K562 (cell line): ENCODE measurements at regions not wholly inside any gene's neighbourhood (a gene's known extent, or its start where the extent isn't known, plus 50 kb on each side); places are given as distances from the start of the nearest gene placed in this dataset.

Experiments used
- CBX1 ChIP-seq: sonication (generic); IDR thresholded peaks from 2 replicates; pipeline ENCODE4 v1.6.1; 2016; ENCODE audit warnings: antibody characterized with exemption, low read depth, mild to moderate bottlenecking
- MAFG ChIP-seq: fragments of 450-650 bp; conservative IDR thresholded peaks from 2 replicates; pipeline ENCODE4 v1.6.1; 2016; ENCODE audit warnings: missing genetic modification characterization, missing compliant biosample characterization
- SMC3 ChIP-seq: conservative IDR thresholded peaks from 2 replicates; pipeline ENCODE4 v1.6.1; 2011; ENCODE audit warnings: low read depth, low read length, improper control_type of control experiment; ENCODE audit not compliant: insufficient read depth
- ZKSCAN8 ChIP-seq: fragments of 200-800 bp; sonication (Bioruptor generic); IDR thresholded peaks from 2 replicates; pipeline ENCODE4 v1.6.1; 2016; ENCODE audit warnings: missing genetic modification characterization, missing compliant biosample characterization
- TF ChIP-seq, protein P1 (sequence below): fragments of 450-650 bp; IDR thresholded peaks from 2 replicates; pipeline ENCODE4 v1.6.1; 2018; ENCODE audit not compliant: partially characterized antibody
- TF ChIP-seq, protein P2 (sequence below): IDR thresholded peaks from 2 replicates; pipeline ENCODE4 v1.6.1; 2016; ENCODE audit warnings: missing genetic modification characterization, missing compliant biosample characterization

DNA sequence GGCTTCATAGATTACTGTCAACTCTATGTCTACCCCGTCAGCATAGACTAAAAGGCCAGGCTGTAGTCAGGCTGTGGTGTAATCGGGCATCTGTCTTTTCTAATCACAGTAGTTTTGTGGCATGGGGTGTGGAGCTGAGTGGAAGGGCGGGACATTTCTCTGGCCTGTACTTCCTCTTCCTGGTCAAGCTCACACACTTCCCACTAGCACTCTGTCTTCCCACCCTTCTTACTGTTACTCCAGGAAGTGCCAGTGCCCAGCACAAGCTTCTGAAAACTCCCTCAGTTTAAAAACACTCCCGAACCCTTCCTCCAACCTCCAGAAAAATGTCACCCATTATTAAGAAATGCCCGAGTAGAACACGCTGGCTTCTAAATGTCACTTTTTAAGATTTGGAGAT lies 229.8 kb downstream of the KLF5 start:
- TF ChIP-seq SMC3 (no peak), CBX1 (no peak), MAFG (tag) (no peak), ZKSCAN8 (CRISPR knock-in tag) (no peak)
- TF ChIP-seq, protein P1, sequence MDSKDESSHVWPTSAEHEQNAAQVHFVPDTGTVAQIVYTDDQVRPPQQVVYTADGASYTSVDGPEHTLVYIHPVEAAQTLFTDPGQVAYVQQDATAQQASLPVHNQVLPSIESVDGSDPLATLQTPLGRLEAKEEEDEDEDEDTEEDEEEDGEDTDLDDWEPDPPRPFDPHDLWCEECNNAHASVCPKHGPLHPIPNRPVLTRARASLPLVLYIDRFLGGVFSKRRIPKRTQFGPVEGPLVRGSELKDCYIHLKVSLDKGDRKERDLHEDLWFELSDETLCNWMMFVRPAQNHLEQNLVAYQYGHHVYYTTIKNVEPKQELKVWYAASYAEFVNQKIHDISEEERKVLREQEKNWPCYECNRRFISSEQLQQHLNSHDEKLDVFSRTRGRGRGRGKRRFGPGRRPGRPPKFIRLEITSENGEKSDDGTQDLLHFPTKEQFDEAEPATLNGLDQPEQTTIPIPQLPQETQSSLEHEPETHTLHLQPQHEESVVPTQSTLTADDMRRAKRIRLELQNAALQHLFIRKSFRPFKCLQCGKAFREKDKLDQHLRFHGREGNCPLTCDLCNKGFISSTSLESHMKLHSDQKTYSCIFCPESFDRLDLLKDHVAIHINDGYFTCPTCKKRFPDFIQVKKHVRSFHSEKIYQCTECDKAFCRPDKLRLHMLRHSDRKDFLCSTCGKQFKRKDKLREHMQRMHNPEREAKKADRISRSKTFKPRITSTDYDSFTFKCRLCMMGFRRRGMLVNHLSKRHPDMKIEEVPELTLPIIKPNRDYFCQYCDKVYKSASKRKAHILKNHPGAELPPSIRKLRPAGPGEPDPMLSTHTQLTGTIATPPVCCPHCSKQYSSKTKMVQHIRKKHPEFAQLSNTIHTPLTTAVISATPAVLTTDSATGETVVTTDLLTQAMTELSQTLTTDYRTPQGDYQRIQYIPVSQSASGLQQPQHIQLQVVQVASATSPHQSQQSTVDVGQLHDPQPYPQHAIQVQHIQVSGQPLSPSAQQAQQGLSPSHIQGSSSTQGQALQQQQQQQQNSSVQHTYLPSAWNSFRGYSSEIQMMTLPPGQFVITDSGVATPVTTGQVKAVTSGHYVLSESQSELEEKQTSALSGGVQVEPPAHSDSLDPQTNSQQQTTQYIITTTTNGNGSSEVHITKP, result no peak
- TF ChIP-seq, protein P2, sequence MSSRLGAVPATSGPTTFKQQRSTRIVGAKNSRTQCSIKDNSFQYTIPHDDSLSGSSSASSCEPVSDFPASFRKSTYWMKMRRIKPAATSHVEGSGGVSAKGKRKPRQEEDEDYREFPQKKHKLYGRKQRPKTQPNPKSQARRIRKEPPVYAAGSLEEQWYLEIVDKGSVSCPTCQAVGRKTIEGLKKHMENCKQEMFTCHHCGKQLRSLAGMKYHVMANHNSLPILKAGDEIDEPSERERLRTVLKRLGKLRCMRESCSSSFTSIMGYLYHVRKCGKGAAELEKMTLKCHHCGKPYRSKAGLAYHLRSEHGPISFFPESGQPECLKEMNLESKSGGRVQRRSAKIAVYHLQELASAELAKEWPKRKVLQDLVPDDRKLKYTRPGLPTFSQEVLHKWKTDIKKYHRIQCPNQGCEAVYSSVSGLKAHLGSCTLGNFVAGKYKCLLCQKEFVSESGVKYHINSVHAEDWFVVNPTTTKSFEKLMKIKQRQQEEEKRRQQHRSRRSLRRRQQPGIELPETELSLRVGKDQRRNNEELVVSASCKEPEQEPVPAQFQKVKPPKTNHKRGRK (tag), result no peak
